ENCODE measurements at regions not wholly inside any gene's neighbourhood (a gene's known extent, or its start where the extent isn't known, plus 50 kb on each side); places are given as distances from the start of the nearest gene placed in this dataset.

DNA sequence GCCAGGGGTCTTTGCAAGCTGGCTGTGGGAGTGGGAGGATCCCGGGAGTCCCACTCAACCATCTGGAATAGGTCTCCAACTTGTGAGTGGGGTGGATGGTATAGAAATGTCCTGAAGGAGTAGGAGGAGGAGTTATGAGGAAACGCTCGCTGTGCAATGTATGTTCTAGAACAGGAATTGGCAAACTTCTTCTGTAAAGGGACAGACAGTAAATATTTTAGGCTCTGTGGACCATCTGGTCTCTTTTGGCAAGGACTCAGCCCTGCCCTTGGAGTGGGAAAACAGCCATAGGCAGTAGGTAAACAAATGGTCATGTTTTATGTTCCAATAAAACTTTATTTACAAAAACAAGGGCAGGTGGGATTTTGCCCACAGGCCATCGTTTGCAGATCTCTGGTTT, 149.2 kb downstream of the NPIPB5 start:
- H3K36me3 ChIP-seq (ENCODE audit: control insufficient read depth, insufficient read depth, low read length) = no peaks in the 10 kb centered on the region
- H3K27ac ChIP-seq (ENCODE audit: extremely low read depth, low read depth, low read length) = no peak overlapping the region
- FAIRE-seq (no peak), ATAC-seq (no peak), DNase-seq (ENCODE audit: extremely low read depth in 1 of 4, low spot score in 3 of 4) (no peak)
- TF ChIP-seq, protein P1, sequence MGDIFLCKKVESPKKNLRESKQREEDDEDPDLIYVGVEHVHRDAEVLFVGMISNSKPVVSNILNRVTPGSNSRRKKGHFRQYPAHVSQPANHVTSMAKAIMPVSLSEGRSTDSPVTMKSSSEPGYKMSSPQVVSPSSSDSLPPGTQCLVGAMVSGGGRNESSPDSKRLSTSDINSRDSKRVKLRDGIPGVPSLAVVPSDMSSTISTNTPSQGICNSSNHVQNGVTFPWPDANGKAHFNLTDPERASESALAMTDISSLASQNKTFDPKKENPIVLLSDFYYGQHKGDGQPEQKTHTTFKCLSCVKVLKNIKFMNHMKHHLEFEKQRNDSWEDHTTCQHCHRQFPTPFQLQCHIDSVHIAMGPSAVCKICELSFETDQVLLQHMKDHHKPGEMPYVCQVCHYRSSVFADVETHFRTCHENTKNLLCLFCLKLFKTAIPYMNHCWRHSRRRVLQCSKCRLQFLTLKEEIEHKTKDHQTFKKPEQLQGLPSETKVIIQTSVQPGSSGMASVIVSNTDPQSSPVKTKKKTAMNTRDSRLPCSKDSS (IDR thresholded peaks at IDR 0.05; ENCODE audit: low read depth, partially characterized antibody) = no peak
- TF ChIP-seq, protein P2, sequence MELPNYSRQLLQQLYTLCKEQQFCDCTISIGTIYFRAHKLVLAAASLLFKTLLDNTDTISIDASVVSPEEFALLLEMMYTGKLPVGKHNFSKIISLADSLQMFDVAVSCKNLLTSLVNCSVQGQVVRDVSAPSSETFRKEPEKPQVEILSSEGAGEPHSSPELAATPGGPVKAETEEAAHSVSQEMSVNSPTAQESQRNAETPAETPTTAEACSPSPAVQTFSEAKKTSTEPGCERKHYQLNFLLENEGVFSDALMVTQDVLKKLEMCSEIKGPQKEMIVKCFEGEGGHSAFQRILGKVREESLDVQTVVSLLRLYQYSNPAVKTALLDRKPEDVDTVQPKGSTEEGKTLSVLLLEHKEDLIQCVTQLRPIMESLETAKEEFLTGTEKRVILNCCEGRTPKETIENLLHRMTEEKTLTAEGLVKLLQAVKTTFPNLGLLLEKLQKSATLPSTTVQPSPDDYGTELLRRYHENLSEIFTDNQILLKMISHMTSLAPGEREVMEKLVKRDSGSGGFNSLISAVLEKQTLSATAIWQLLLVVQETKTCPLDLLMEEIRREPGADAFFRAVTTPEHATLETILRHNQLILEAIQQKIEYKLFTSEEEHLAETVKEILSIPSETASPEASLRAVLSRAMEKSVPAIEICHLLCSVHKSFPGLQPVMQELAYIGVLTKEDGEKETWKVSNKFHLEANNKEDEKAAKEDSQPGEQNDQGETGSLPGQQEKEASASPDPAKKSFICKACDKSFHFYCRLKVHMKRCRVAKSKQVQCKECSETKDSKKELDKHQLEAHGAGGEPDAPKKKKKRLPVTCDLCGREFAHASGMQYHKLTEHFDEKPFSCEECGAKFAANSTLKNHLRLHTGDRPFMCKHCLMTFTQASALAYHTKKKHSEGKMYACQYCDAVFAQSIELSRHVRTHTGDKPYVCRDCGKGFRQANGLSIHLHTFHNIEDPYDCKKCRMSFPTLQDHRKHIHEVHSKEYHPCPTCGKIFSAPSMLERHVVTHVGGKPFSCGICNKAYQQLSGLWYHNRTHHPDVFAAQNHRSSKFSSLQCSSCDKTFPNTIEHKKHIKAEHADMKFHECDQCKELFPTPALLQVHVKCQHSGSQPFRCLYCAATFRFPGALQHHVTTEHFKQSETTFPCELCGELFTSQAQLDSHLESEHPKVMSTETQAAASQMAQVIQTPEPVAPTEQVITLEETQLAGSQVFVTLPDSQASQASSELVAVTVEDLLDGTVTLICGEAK (IDR thresholded peaks at IDR 0.05) = peak; percentile 96
- TF ChIP-seq, protein P2 (CRISPR knock-in tag; IDR thresholded peaks at IDR 0.05) = peak; percentile 94
- 0 out of 2 replicates have a peak overlapping the region, but pooled peaks have one; percentile 5 for H2AFZ ChIP-seq (ENCODE audit: low read depth, low read length)
- no peaks in the 10 kb centered on the region for H3K79me2 ChIP-seq (ENCODE audit: control insufficient read depth, insufficient read depth, low read length)
- no peak overlapping the region for H3K4me2 ChIP-seq (ENCODE audit: insufficient read depth, low read length)
- peaks cover 12 to 15% of the 10 kb centered on the region in 2 experiments; a peak in 4 of 5 replicates for H3K27me3 ChIP-seq (ENCODE audit: control insufficient read depth in 2 of 2, insufficient read depth in 2 of 2, low read length in 2 of 2)
- H4K20me1 ChIP-seq (replicated peaks; ENCODE audit: control insufficient read depth, insufficient read depth, low read length) = no peaks in the 10 kb centered on the region
- H3K9me1 ChIP-seq (ENCODE audit: control insufficient read depth, insufficient read depth, low read length) = no peaks in the 10 kb centered on the region
- intact Hi-C loops (cut with micrococcal nuclease) (no loop called here), in situ Hi-C loops (cut with MboI) (no loop called here)
- WGBS (ENCODE audit: insufficient coverage, low coverage, missing lambda C conversion rate) = 3% methylated on average over 4 of the region's 4 CpGs
- H3K4me3 ChIP-seq = no peak overlapping the region
- CTCF ChIA-PET (ENCODE audit: low intra/inter-chr PET ratio) = no interaction called here
- BruUV-seq (replicated peaks) = no TSS peak
- POLR2A ChIA-PET = no interaction called here
- H3K4me1 ChIP-seq (replicated peaks in 1 of 2; ENCODE audit: control insufficient read depth in 2 of 2, insufficient read depth in 2 of 2, low read length in 2 of 2) = no peaks in the 10 kb centered on the region
- no peak overlapping the region for H3K9ac ChIP-seq (ENCODE audit: insufficient read depth in 1 of 2, low read depth in 2 of 2, low read length in 2 of 2)
- no peaks in the 10 kb centered on the region for H3K9me3 ChIP-seq (replicated peaks; ENCODE audit: control insufficient read depth, insufficient read depth, low read depth, low read length)

Data from K562 (cell line).